K562 (cell line): ENCODE measurements at regions not wholly inside any gene's neighbourhood (a gene's known extent, or its start where the extent isn't known, plus 50 kb on each side); places are given as distances from the start of the nearest gene placed in this dataset.

Experiments
- ATAC-seq: fragments of 200-7000 bp; cut with Tn5 transposase; 3 replicates; pipeline ENCODE4 v1.9.1; 2020; ENCODE audit warnings: moderate library complexity
- BruUV-seq: library from RNA; stranded (reverse); fragments of 400-500 nt; replicated peaks from 2 replicates; lab custom pipeline; 2021; lab: Mats Ljungman, UMichigan
- CTCF ChIA-PET: fragments of 300-600 bp; formaldehyde crosslinking; extraction: SDS; loops from one replicate; lab custom pipeline; 2021; ENCODE audit warnings: low intra/inter-chr PET ratio; lab: Yijun Ruan, JAX
- POLR2A ChIA-PET: fragments of 300-600, 350-650 bp; sonication (Branson Sonifier 250); formaldehyde crosslinking; extraction: SDS; loops from one replicate; lab custom pipeline; 2021; ENCODE audit warnings: antibody characterized with exemption, inconsistent platforms; lab: Yijun Ruan, JAX
- DNase-seq, 4 experiments: peaks; one replicate each; pipeline versions ENCODE4 v3.0.0 to v3.0.0-alpha.2; 2011 to 2018; ENCODE audit warnings: low spot score in 3 of 4, mixed read lengths in 3 of 4; ENCODE audit errors: extremely low read depth in 1 of 4
- FAIRE-seq: peaks from 2 replicates; lab custom pipeline; 2011; peaks lifted over from hg19 to GRCh38; lab: Jason Lieb, UNC
- H2AFZ ChIP-seq: 2 replicates; pipeline ENCODE4 v1.6.0; 2011; ENCODE audit warnings: low read depth, low read length, control low read depth, inconsistent platforms
- H3K27ac ChIP-seq: fragments of 200-600 bp; 3 replicates; pipeline ENCODE4 v1.8.0; 2011; ENCODE audit warnings: low read depth, mild to moderate bottlenecking, control low read depth, inconsistent platforms, low read length, moderate library complexity, mixed read lengths; ENCODE audit errors: extremely low read depth
- H3K27me3 ChIP-seq, 2 experiments: fragments of 300-600 bp in 1 of 2; 2 replicates in 1 of 2; 3 replicates in 1 of 2; pipeline versions ENCODE4 v1.6.0 to v1.8.0; 2011; ENCODE audit warnings: inconsistent platforms in 2 of 2, low read length in 2 of 2, mild to moderate bottlenecking in 1 of 2, mixed read lengths in 1 of 2, moderate library complexity in 1 of 2; ENCODE audit not compliant: control insufficient read depth in 2 of 2, insufficient read depth in 2 of 2
- H3K36me3 ChIP-seq: fragments of 300-600 bp; 3 replicates; pipeline ENCODE4 v1.8.0; 2011; ENCODE audit warnings: mild to moderate bottlenecking, low read length, inconsistent platforms; ENCODE audit not compliant: control insufficient read depth, insufficient read depth
- H3K4me1 ChIP-seq, 2 experiments: fragments of 200-600 bp in 1 of 2; replicated peaks in 1 of 2; 2 replicates in 1 of 2; 3 replicates in 1 of 2; pipeline versions ENCODE4 v1.5.1 to v1.8.0; 2011; ENCODE audit warnings: inconsistent platforms in 2 of 2, low read length in 2 of 2, mild to moderate bottlenecking in 1 of 2, mixed read lengths in 1 of 2, moderate library complexity in 1 of 2; ENCODE audit not compliant: control insufficient read depth in 2 of 2, insufficient read depth in 2 of 2
- H3K4me2 ChIP-seq: 2 replicates; pipeline ENCODE4 v1.6.1; 2011; ENCODE audit warnings: low read length, control low read depth, inconsistent platforms, mixed read lengths; ENCODE audit not compliant: insufficient read depth
- H3K4me3 ChIP-seq: fragments of 200-600 bp; sonication (generic), shearing (Covaris generic); 2 replicates; pipeline ENCODE4 v1.5.1; 2016; ENCODE audit warnings: control low read depth, inconsistent platforms
- H3K79me2 ChIP-seq: fragments of 200-600 bp; 3 replicates; pipeline ENCODE4 v1.8.0; 2011; ENCODE audit warnings: low read length, inconsistent platforms; ENCODE audit not compliant: control insufficient read depth, insufficient read depth
- H3K9ac ChIP-seq, 2 experiments: 2 replicates each; pipeline versions ENCODE4 v1.6.0 to v1.6.1; 2011; ENCODE audit warnings: low read depth in 2 of 2, low read length in 2 of 2, control low read depth in 1 of 2, inconsistent platforms in 1 of 2, mild to moderate bottlenecking in 1 of 2, mixed read lengths in 1 of 2; ENCODE audit not compliant: insufficient read depth in 1 of 2
- H3K9me1 ChIP-seq: one replicate; pipeline ENCODE4 v1.6.0; 2011; ENCODE audit warnings: inconsistent platforms, mild to moderate bottlenecking, low read length, moderate library complexity; ENCODE audit not compliant: control insufficient read depth, insufficient read depth
- H3K9me3 ChIP-seq: replicated peaks from 2 replicates; pipeline ENCODE4 v1.5.1; 2011; ENCODE audit warnings: low read depth, low read length, inconsistent platforms; ENCODE audit not compliant: control insufficient read depth, insufficient read depth
- H4K20me1 ChIP-seq: replicated peaks from 2 replicates; pipeline ENCODE4 v1.6.1; 2011; ENCODE audit warnings: low read length, inconsistent platforms, mixed read lengths; ENCODE audit not compliant: control insufficient read depth, insufficient read depth
- CBX5 ChIP-seq: IDR thresholded peaks from 2 replicates; pipeline ENCODE4 v1.6.1; 2014; ENCODE audit warnings: low read depth, borderline replicate concordance
- CEBPB ChIP-seq: fragments of 450-650 bp; IDR thresholded peaks from 2 replicates; pipeline ENCODE4 v1.6.1; 2016; ENCODE audit warnings: missing genetic modification characterization, missing compliant biosample characterization
- EP300 ChIP-seq: IDR thresholded peaks from 2 replicates; pipeline ENCODE4 v1.6.1; 2012; ENCODE audit warnings: low read length, improper control_type of control experiment
- REST ChIP-seq, 2 experiments: fragments of 450-650 bp; formaldehyde crosslinking in 1 of 2; IDR thresholded peaks; 2 replicates each; pipeline versions ENCODE4 v1.4.0 to v1.6.1; 2014 to 2020; ENCODE audit warnings: mild to moderate bottlenecking in 2 of 2, borderline replicate concordance in 1 of 2, low read depth in 1 of 2
- ZNF778 ChIP-seq: fragments of 450-650 bp; formaldehyde crosslinking; IDR thresholded peaks from 2 replicates; pipeline ENCODE4 v1.4.0; 2020; ENCODE audit warnings: mild to moderate bottlenecking, moderate library complexity
- WGBS: fragments of 100-300 bp; shearing (Covaris generic); methylation state at CpG from one replicate; pipeline ENCODE4 v1.1.6; 2016; ENCODE audit warnings: low coverage, mixed read lengths; ENCODE audit not compliant: insufficient coverage; ENCODE audit errors: missing lambda C conversion rate; 5-methylcytosine and 5-hydroxymethylcytosine counted together
- in situ Hi-C: fragments of 300-500 bp; cut with MboI; formaldehyde crosslinking; loops from 4 replicates; pipeline ENCODE4 v1.15.0; 2018; ENCODE audit warnings: inconsistent platforms, mixed read lengths
- intact Hi-C: fragments of 100-400 bp; cut with micrococcal nuclease; formaldehyde crosslinking; loops from 2 replicates; pipeline ENCODE4 v1.14.2; 2022

GRCh38 chr10:24039897-24040296 is 169.0 kb upstream of the KIAA1217 start (continued):
- TF ChIP-seq REST (IDR thresholded peaks at IDR 0.05; ENCODE audit: borderline replicate concordance) = no peak
- TF ChIP-seq REST (CRISPR knock-in tag; IDR thresholded peaks at IDR 0.05; ENCODE audit: low read depth) = no peak
- no peak for TF ChIP-seq ZNF778 (CRISPR knock-in tag)

- WGBS = 0% methylated on average over 3 of the region's 3 CpGs
- H3K4me1 ChIP-seq = no peaks in the 10 kb centered on the region
- no peak for DNase-seq
- H3K27ac ChIP-seq = no peak overlapping the region
- TF ChIP-seq CBX5 = no peak
- no peak for TF ChIP-seq EP300
- no peak for TF ChIP-seq CEBPB (tag)
- H3K27me3 ChIP-seq = no peaks in the 10 kb centered on the region
- H3K36me3 ChIP-seq = no peaks in the 10 kb centered on the region
- BruUV-seq = no TSS peak
- ChIA-PET POLR2A (no interaction called here), CTCF (no interaction called here)
- intact Hi-C loops = no loop called here
- no peak overlapping the region for H3K4me3 ChIP-seq
- no peak for FAIRE-seq
- H3K4me2 ChIP-seq = no peak overlapping the region
- no peak for ATAC-seq
- no peaks in the 10 kb centered on the region for H3K9me3 ChIP-seq
- H3K79me2 ChIP-seq = no peaks in the 10 kb centered on the region
- H4K20me1 ChIP-seq = no peaks in the 10 kb centered on the region
- no peak overlapping the region for H2AFZ ChIP-seq
- in situ Hi-C loops = no loop called here
- no peaks in the 10 kb centered on the region for H3K9me1 ChIP-seq
- H3K9ac ChIP-seq = no peak overlapping the region
Measured at GRCh38 chr10:24041034-24041433, 167.9 kb upstream of the KIAA1217 start.
